ENCODE measurements at regions not wholly inside any gene's neighbourhood (a gene's known extent, or its start where the extent isn't known, plus 50 kb on each side); places are given as distances from the start of the nearest gene placed in this dataset.
"Not testable (repeated sequence)": the region's sequence is repeated elsewhere in the genome, so short reads cannot be mapped to it uniquely, and the experiment has no call there.

GRCh38 chr1:148386031-148386398 lies 97.1 kb downstream of the PPIAL4G start:
- not testable (repeated sequence) for DNase-seq (ENCODE audit: low spot score)

- no peak for DNase-seq (ENCODE audit: low spot score)
Observed at GRCh38 chr1:148385371-148386030, 97.6 kb downstream of the PPIAL4G start.

- DNase-seq (ENCODE audit: low spot score) = no peak
Observed at GRCh38 chr1:148383966-148384365, 99.1 kb downstream of the PPIAL4G start.

GRCh38 chr1:148379697-148380096 lies 103.4 kb downstream of the PPIAL4G start:
- no peak for DNase-seq (ENCODE audit: low spot score)

GRCh38 chr1:148379170-148379500 lies 104.0 kb downstream of the PPIAL4G start:
- DNase-seq (ENCODE audit: low spot score) = no peak

GRCh38 chr1:148377992-148378391 lies 105.1 kb downstream of the PPIAL4G start:
- DNase-seq (ENCODE audit: low spot score) = not testable (repeated sequence)

GRCh38 chr1:148377045-148377444 lies 106.1 kb downstream of the PPIAL4G start:
- not testable (repeated sequence) for DNase-seq (ENCODE audit: low spot score)

GRCh38 chr1:148374101-148374500 lies 109.0 kb downstream of the PPIAL4G start:
- no peak for DNase-seq (ENCODE audit: low spot score)

- DNase-seq (ENCODE audit: low spot score) = no peak
Observed at GRCh38 chr1:148373192-148373925, 109.7 kb downstream of the PPIAL4G start.

GRCh38 chr1:148372731-148373130 lies 110.4 kb downstream of the PPIAL4G start:
- DNase-seq (ENCODE audit: low spot score) = no peak

- not testable (repeated sequence) for DNase-seq (ENCODE audit: low spot score)
Observed at GRCh38 chr1:148372051-148372726, 110.9 kb downstream of the PPIAL4G start.

GRCh38 chr1:148371551-148371994 lies 111.5 kb downstream of the PPIAL4G start:
- DNase-seq (ENCODE audit: low spot score) = peak; percentile 73

- not testable (repeated sequence) for DNase-seq (ENCODE audit: low spot score)
Observed at GRCh38 chr1:148370661-148371060, 112.4 kb downstream of the PPIAL4G start.

GRCh38 chr1:148367596-148367995 lies 115.5 kb downstream of the PPIAL4G start:
- DNase-seq (ENCODE audit: low spot score) = no peak

- DNase-seq (ENCODE audit: low spot score) = not testable (repeated sequence)
Observed at GRCh38 chr1:148366136-148366753, 116.9 kb downstream of the PPIAL4G start.

GRCh38 chr1:148365151-148365550 lies 118.0 kb downstream of the PPIAL4G start:
- not testable (repeated sequence) for DNase-seq (ENCODE audit: low spot score)

GRCh38 chr1:148363979-148364378 lies 119.1 kb downstream of the PPIAL4G start:
- DNase-seq (ENCODE audit: low spot score) = not testable (repeated sequence)

GRCh38 chr1:148363439-148363810 lies 119.7 kb downstream of the PPIAL4G start:
- DNase-seq (ENCODE audit: low spot score) = no peak

GRCh38 chr1:148362626-148363438 lies 120.3 kb downstream of the PPIAL4G start:
- DNase-seq (ENCODE audit: low spot score) = no peak

- DNase-seq (ENCODE audit: low spot score) = no peak
Observed at GRCh38 chr1:148362216-148362611, 120.9 kb downstream of the PPIAL4G start.

- not testable (repeated sequence) for DNase-seq (ENCODE audit: low spot score)
Observed at GRCh38 chr1:148361427-148362215, 121.5 kb downstream of the PPIAL4G start.

All from H4 (cell line).